Mesenchymal stem cell (in vitro differentiated cells and primary cell): ENCODE measurements at regions not wholly inside any gene's neighbourhood (a gene's known extent, or its start where the extent isn't known, plus 50 kb on each side); places are given as distances from the start of the nearest gene placed in this dataset. TPM values are rescaled to one million over a fixed set of nuclear protein-coding genes. Genes with fewer than 3 reads are reported as not detected.

ENCODE experiments used
- DNase-seq: peaks from one replicate; pipeline ENCODE4 v3.0.0-alpha.2; 2013
- H2AFZ ChIP-seq: one replicate; pipeline ENCODE4 v1.6.1; 2013; ENCODE audit warnings: low read depth, mild to moderate bottlenecking, control low read depth, inconsistent platforms, low read length, moderate library complexity
- H2AK5ac ChIP-seq: 2 replicates; pipeline ENCODE4 v1.6.1; 2013; ENCODE audit warnings: low read length, moderate library complexity, mild to moderate bottlenecking, inconsistent platforms; ENCODE audit not compliant: severe bottlenecking
- H2BK120ac ChIP-seq: one replicate; pipeline ENCODE4 v1.6.1; 2013; ENCODE audit warnings: low read depth, mild to moderate bottlenecking, inconsistent platforms, low read length, moderate library complexity
- H2BK12ac ChIP-seq, 2 experiments: one replicate each; pipeline ENCODE4 v1.6.1; 2013; ENCODE audit warnings: inconsistent platforms in 2 of 2, low read length in 2 of 2, mild to moderate bottlenecking in 2 of 2, moderate library complexity in 2 of 2, control low read depth in 1 of 2
- H2BK15ac ChIP-seq: one replicate; pipeline ENCODE4 v1.6.1; 2013; ENCODE audit warnings: mild to moderate bottlenecking, low read depth, inconsistent platforms; ENCODE audit not compliant: poor library complexity, severe bottlenecking
- H2BK5ac ChIP-seq: 2 replicates; pipeline ENCODE4 v1.6.1; 2013; ENCODE audit warnings: low read depth, mild to moderate bottlenecking, low read length, control low read depth, inconsistent platforms; ENCODE audit not compliant: poor library complexity, severe bottlenecking
- H3K14ac ChIP-seq, 2 experiments: one replicate each; pipeline ENCODE4 v1.6.1; 2013; ENCODE audit warnings: inconsistent platforms in 2 of 2, low read length in 2 of 2, control low read depth in 1 of 2, mild to moderate bottlenecking in 1 of 2, moderate library complexity in 1 of 2
- H3K18ac ChIP-seq, 2 experiments: one replicate each; pipeline ENCODE4 v1.6.1; 2013; ENCODE audit warnings: inconsistent platforms in 2 of 2, low read length in 2 of 2, control low read depth in 1 of 2, low read depth in 1 of 2, mild to moderate bottlenecking in 1 of 2
- H3K23ac ChIP-seq, 2 experiments: one replicate each; pipeline ENCODE4 v1.6.1; 2013; ENCODE audit warnings: inconsistent platforms in 2 of 2, low read length in 2 of 2, mild to moderate bottlenecking in 2 of 2, moderate library complexity in 2 of 2, control low read depth in 1 of 2
- H3K27ac ChIP-seq: 2 replicates; pipeline ENCODE4 v1.5.1; 2013; ENCODE audit warnings: mild to moderate bottlenecking, moderate library complexity, low read length, control low read depth, inconsistent platforms; ENCODE audit not compliant: poor library complexity, severe bottlenecking
- H3K27me3 ChIP-seq, 2 experiments: 2 replicates each; pipeline versions ENCODE4 v1.6.1 to v1.7.0; 2013; ENCODE audit warnings: low read length in 2 of 2, mild to moderate bottlenecking in 2 of 2, moderate library complexity in 2 of 2, control low read depth in 1 of 2, inconsistent platforms in 1 of 2; ENCODE audit not compliant: control insufficient read depth in 1 of 2, insufficient read depth in 1 of 2
- H3K36me3 ChIP-seq, 2 experiments: 2 replicates each; pipeline versions ENCODE4 v1.6.1 to v1.7.0; 2013; ENCODE audit warnings: low read length in 2 of 2, control low read depth in 1 of 2, inconsistent platforms in 1 of 2, low read depth in 1 of 2, mild to moderate bottlenecking in 1 of 2; ENCODE audit not compliant: insufficient read depth in 2 of 2, control insufficient read depth in 1 of 2
- H3K4ac ChIP-seq, 2 experiments: one replicate each; pipeline ENCODE4 v1.6.1; 2013; ENCODE audit warnings: inconsistent platforms in 2 of 2, low read length in 2 of 2, mild to moderate bottlenecking in 2 of 2, moderate library complexity in 2 of 2, control low read depth in 1 of 2, low read depth in 1 of 2
- H3K4me1 ChIP-seq: 2 replicates; pipeline ENCODE4 v1.6.1; 2013; ENCODE audit warnings: low read depth, low read length, control low read depth; ENCODE audit not compliant: control insufficient read depth, insufficient read depth
- H3K4me2 ChIP-seq: 2 replicates; pipeline ENCODE4 v1.6.1; 2013; ENCODE audit warnings: low read length, mild to moderate bottlenecking, inconsistent platforms; ENCODE audit not compliant: poor library complexity, severe bottlenecking
- H3K4me3 ChIP-seq, 2 experiments: 2 replicates each; pipeline versions ENCODE4 v1.5.1 to v1.7.0; 2013; ENCODE audit warnings: low read length in 2 of 2, mild to moderate bottlenecking in 2 of 2, control low read depth in 1 of 2, low read depth in 1 of 2; ENCODE audit not compliant: insufficient read depth in 1 of 2
- H3K79me1 ChIP-seq: replicated peaks from 2 replicates; pipeline ENCODE4 v1.6.1; 2013; ENCODE audit warnings: mild to moderate bottlenecking, control low read depth, low read length, inconsistent platforms; ENCODE audit not compliant: poor library complexity, severe bottlenecking
- H3K9ac ChIP-seq: 2 replicates; pipeline ENCODE4 v1.7.0; 2013; ENCODE audit warnings: mild to moderate bottlenecking, low read length, moderate library complexity
- H3K9me3 ChIP-seq: 2 replicates; pipeline ENCODE4 v1.7.0; 2013; ENCODE audit warnings: mild to moderate bottlenecking, low read length; ENCODE audit not compliant: control insufficient read depth
- H4K8ac ChIP-seq: one replicate; pipeline ENCODE4 v1.6.1; 2013; ENCODE audit warnings: inconsistent platforms, mild to moderate bottlenecking, low read length, moderate library complexity
- H4K91ac ChIP-seq: one replicate; pipeline ENCODE4 v1.6.1; 2013; ENCODE audit warnings: mild to moderate bottlenecking, low read length, inconsistent platforms
- WGBS: methylation state at CpG from one replicate; pipeline ENCODE4 v1.1.7; 2013; ENCODE audit warnings: mixed read lengths; 5-methylcytosine and 5-hydroxymethylcytosine counted together
- small RNA-seq: library from polyadenylated mRNA; stranded (forward); fragments of <200 nt; extraction: miRNeasy Mini kit (QIAGEN cat#:217004); gene quantifications from one replicate; pipeline ENCODE3, GENCODE V24; 2013; ENCODE audit warnings: low read depth

GRCh38 chr18:67577386-67577785 lies 60.9 kb upstream of the DSEL start:
- H4K91ac ChIP-seq: no peak overlapping the region
- no peak overlapping the region for H4K8ac ChIP-seq
- H3K27me3 ChIP-seq: no peaks in the 10 kb centered on the region
- H3K4me1 ChIP-seq: no peaks in the 10 kb centered on the region
- no peak overlapping the region for H3K18ac ChIP-seq
- H2BK15ac ChIP-seq: no peak overlapping the region
- H3K9me3 ChIP-seq: no peaks in the 10 kb centered on the region
- H2BK120ac ChIP-seq: no peak overlapping the region
- no peak overlapping the region for H3K9ac ChIP-seq
- no peaks in the 10 kb centered on the region for H3K36me3 ChIP-seq
- no peaks in the 10 kb centered on the region for H3K79me1 ChIP-seq
- H2AK5ac ChIP-seq: no peak overlapping the region
- H3K4ac ChIP-seq: no peak overlapping the region
- H2AFZ ChIP-seq: no peak overlapping the region
- H3K23ac ChIP-seq: no peak overlapping the region
- no peak overlapping the region for H3K14ac ChIP-seq
- H2BK12ac ChIP-seq: no peak overlapping the region
- H2BK5ac ChIP-seq: no peak overlapping the region
- H3K4me2 ChIP-seq: no peak overlapping the region
- H3K4me3 ChIP-seq: no peak overlapping the region
- H3K27ac ChIP-seq: no peak overlapping the region
- no peak for DNase-seq

- H4K8ac ChIP-seq: no peak overlapping the region
- H3K4ac ChIP-seq: no peak overlapping the region
- H2AFZ ChIP-seq: no peak overlapping the region
- H2BK12ac ChIP-seq: peak overlapping the region in 1 of 2 experiments; percentile 54
- no peak for DNase-seq
- H3K18ac ChIP-seq: no peak overlapping the region
- H2BK120ac ChIP-seq: no peak overlapping the region
- H3K27ac ChIP-seq: no peak overlapping the region
- no peaks in the 10 kb centered on the region for H3K36me3 ChIP-seq
- H3K14ac ChIP-seq: no peak overlapping the region
- H2AK5ac ChIP-seq: peak overlapping the region; percentile 78
- H3K23ac ChIP-seq: no peak overlapping the region
- H3K27me3 ChIP-seq: no peaks in the 10 kb centered on the region
- no peak overlapping the region for H4K91ac ChIP-seq
- no peaks in the 10 kb centered on the region for H3K4me1 ChIP-seq
- H3K9ac ChIP-seq: no peak overlapping the region
- no peak overlapping the region for H2BK15ac ChIP-seq
- no peak overlapping the region for H3K4me3 ChIP-seq
- no peaks in the 10 kb centered on the region for H3K79me1 ChIP-seq
- WGBS: 91% methylated on average over 3 of the region's 3 CpGs
- no peak overlapping the region for H3K4me2 ChIP-seq
- no peaks in the 10 kb centered on the region for H3K9me3 ChIP-seq
- H2BK5ac ChIP-seq: no peak overlapping the region
These were observed 58.2 kb upstream of the DSEL start for GRCh38 chr18:67574749-67575148.

- H2AK5ac ChIP-seq: no peak overlapping the region
- no peak overlapping the region for H3K27ac ChIP-seq
- no peak overlapping the region for H2BK5ac ChIP-seq
- H3K18ac ChIP-seq: no peak overlapping the region
- no peak overlapping the region for H3K4me2 ChIP-seq
- no peak overlapping the region for H3K4ac ChIP-seq
- H3K27me3 ChIP-seq: no peaks in the 10 kb centered on the region
- no peak overlapping the region for H3K23ac ChIP-seq
- no peak overlapping the region for H2BK120ac ChIP-seq
- H4K8ac ChIP-seq: no peak overlapping the region
- H3K4me1 ChIP-seq: no peaks in the 10 kb centered on the region
- H3K36me3 ChIP-seq: no peaks in the 10 kb centered on the region
- H3K9me3 ChIP-seq: no peaks in the 10 kb centered on the region
- H2BK12ac ChIP-seq: no peak overlapping the region
- H3K79me1 ChIP-seq: no peaks in the 10 kb centered on the region
- WGBS: 80% methylated on average over 2 of the region's 2 CpGs
- H2BK15ac ChIP-seq: no peak overlapping the region
- no peak overlapping the region for H4K91ac ChIP-seq
- no peak overlapping the region for H3K9ac ChIP-seq
- no peak overlapping the region for H2AFZ ChIP-seq
- no peak overlapping the region for H3K14ac ChIP-seq
- DNase-seq: no peak
- H3K4me3 ChIP-seq: no peak overlapping the region
These were observed 51.6 kb upstream of the DSEL start for GRCh38 chr18:67568166-67568565.

Small RNAs in the stretch of these regions (small RNA-seq; reads per million reads assigned to genes)
- gene AC067819.1: not detected
